ENCODE measurements at regions not wholly inside any gene's neighbourhood (a gene's known extent, or its start where the extent isn't known, plus 50 kb on each side); places are given as distances from the start of the nearest gene placed in this dataset.
"Not testable (repeated sequence)": the region's sequence is repeated elsewhere in the genome, so short reads cannot be mapped to it uniquely, and the experiment has no call there.

DNA sequence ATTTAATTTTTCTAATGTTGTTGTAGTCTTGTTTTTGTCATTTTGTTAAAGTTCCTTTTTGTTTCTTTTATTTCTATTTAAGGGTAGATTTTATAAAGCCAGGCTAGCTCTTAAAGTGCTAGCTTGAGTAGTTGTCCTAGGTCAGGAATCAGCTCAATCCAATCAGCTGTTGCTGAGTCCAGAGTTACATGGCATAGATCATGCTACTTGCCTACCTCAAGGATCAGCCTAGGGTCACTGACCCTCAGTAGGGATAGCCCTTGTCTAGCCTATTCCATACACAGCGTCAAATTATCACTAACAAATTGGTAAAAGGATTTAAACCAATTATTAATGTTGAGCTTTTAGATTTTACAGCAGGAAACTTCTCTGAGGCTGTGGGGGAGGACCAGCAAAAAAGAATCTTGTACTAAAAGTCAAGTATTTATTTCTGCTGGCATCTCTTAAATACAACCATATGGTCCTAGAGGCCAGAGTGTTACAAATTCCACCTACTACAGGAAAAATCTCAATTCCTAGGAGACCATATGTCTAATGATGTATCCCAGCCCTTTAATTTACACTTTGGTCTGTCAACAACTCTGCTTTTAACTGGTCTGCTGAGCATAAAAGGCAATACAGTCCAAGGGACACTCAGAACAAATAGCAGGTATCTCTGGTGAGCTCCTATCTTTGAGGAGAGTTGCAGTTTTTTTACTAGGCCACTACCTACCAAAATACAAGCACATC is 138.3 kb upstream of the PTPRG start:
- ATAC-seq (ENCODE audit: low FRiP score in 2 of 2) = no peak

DNA sequence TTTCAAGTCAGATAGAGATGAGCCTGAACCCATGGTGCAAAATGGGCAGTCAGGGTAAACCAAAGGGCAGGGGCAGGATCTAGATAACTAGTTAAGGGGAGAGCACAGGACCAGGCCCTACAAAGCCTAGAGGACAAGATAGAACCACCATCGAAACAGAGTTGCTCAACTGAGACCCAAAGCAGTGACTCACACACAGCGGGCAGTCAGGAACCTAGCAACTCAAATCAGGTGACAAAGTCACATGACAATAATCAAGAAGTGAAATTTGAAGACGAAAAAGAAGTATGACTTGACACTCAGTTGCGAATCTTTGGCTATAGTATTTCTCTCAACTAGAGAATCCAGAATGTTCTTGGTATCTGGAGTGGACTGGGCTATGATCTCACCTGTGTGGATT is 136.0 kb upstream of the PTPRG start:
- ATAC-seq (ENCODE audit: low FRiP score in 2 of 2) (no peak), DNase-seq (no peak)
- TF ChIP-seq POLR2AphosphoS5 (IDR thresholded peaks at IDR 0.05) (no peak), POLR2A (IDR thresholded peaks at IDR 0.05) (no peak), EP300 (IDR thresholded peaks at IDR 0.05) (no peak)
- TF ChIP-seq, protein P1, sequence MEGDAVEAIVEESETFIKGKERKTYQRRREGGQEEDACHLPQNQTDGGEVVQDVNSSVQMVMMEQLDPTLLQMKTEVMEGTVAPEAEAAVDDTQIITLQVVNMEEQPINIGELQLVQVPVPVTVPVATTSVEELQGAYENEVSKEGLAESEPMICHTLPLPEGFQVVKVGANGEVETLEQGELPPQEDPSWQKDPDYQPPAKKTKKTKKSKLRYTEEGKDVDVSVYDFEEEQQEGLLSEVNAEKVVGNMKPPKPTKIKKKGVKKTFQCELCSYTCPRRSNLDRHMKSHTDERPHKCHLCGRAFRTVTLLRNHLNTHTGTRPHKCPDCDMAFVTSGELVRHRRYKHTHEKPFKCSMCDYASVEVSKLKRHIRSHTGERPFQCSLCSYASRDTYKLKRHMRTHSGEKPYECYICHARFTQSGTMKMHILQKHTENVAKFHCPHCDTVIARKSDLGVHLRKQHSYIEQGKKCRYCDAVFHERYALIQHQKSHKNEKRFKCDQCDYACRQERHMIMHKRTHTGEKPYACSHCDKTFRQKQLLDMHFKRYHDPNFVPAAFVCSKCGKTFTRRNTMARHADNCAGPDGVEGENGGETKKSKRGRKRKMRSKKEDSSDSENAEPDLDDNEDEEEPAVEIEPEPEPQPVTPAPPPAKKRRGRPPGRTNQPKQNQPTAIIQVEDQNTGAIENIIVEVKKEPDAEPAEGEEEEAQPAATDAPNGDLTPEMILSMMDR (IDR thresholded peaks at IDR 0.05) = no peak
- no peaks in the 10 kb centered on the region for H3K27me3 ChIP-seq
- no peaks in the 10 kb centered on the region for H3K4me1 ChIP-seq
- no peak overlapping the region for H3K27ac ChIP-seq
- H3K36me3 ChIP-seq = no peaks in the 10 kb centered on the region
- no peak overlapping the region for H3K4me3 ChIP-seq
- H3K9me3 ChIP-seq = no peaks in the 10 kb centered on the region
- 84 to 90% methylated on average over 4 of the region's 4 CpGs for WGBS, 2 donors

More for the DNA sequence above, 138.3 kb upstream of the PTPRG start:
- Histone ChIP-seq H3K36me3 (no peaks in the 10 kb centered on the region), H3K27ac (no peak overlapping the region), H3K27me3 (no peaks in the 10 kb centered on the region), H3K4me3 (no peak overlapping the region), H3K9me3 (no peaks in the 10 kb centered on the region), H3K4me1 (no peaks in the 10 kb centered on the region)
- WGBS, 2 donors = 83 to 91% methylated on average over 1 of the region's 1 CpG
- TF ChIP-seq, protein P1 (IDR thresholded peaks at IDR 0.05) = no peak
- no peak for TF ChIP-seq POLR2AphosphoS5 (IDR thresholded peaks at IDR 0.05)
- TF ChIP-seq EP300 (IDR thresholded peaks at IDR 0.05) = no peak
- TF ChIP-seq POLR2A (IDR thresholded peaks at IDR 0.05) = no peak
- DNase-seq = no peak

DNA sequence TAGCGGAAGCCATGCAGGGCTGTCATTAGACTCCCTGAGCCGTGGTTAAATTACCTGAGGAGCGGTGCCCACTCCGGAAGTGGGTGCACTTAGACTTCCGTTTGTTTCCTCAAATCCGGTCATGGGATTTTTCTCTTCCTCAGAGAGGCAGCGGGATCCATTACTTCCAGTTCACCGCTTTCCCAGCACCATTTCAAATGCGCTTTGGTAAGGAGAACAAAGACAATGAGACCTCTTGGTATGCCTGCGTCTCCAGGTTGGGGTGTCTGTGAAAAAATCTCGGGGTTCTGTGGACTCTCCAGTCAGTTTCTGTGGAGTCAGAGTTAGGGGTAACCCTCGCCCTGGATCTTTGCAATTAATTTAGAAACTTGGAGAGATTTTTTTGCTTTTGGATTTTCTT is 132.3 kb upstream of the PTPRG start:
- H3K9me3 ChIP-seq = no peaks in the 10 kb centered on the region
- TF ChIP-seq, protein P1 (IDR thresholded peaks at IDR 0.05) = no peak
- TF ChIP-seq EP300 (IDR thresholded peaks at IDR 0.05) (no peak), POLR2A (IDR thresholded peaks at IDR 0.05) (no peak), POLR2AphosphoS5 (IDR thresholded peaks at IDR 0.05) (no peak)
- H3K4me3 ChIP-seq = no peak overlapping the region
- no peaks in the 10 kb centered on the region for H3K27me3 ChIP-seq
- no peaks in the 10 kb centered on the region for H3K4me1 ChIP-seq
- no peak for DNase-seq
- H3K27ac ChIP-seq = no peak overlapping the region
- 87 to 92% methylated on average over 12 of the region's 12 CpGs for WGBS, 2 donors
- no peaks in the 10 kb centered on the region for H3K36me3 ChIP-seq
- ATAC-seq (ENCODE audit: low FRiP score in 2 of 2) = no peak

DNA sequence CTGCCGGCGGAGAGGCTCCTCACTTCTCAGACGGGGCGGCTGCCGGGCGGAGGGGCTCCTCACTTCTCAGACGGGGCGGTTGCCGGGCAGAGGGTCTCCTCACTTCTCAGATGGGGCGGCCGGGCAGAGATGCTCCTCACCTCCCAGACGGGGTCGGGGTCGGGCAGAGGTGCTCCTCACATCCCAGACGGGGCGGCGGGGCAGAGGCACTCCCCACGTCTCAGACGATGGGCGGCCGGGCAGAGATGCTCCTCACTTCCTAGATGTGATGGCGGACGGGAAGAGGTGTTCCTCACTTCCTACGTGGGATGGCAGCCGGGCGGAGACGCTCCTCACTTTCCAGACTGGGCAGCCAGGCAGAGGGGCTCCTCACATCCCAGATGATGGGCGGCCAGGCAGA is 126.5 kb upstream of the PTPRG start:
- H3K4me1 ChIP-seq; H3K36me3 ChIP-seq; H3K4me3 ChIP-seq; H3K27ac ChIP-seq; H3K27me3 ChIP-seq; ATAC-seq (ENCODE audit: low FRiP score in 2 of 2); H3K9me3 ChIP-seq: not testable (repeated sequence)
- 97 to 100% methylated on average over 2 to 7 of the region's 28 CpGs for WGBS, 2 donors
- DNase-seq = peak in 1 of 2 donors; percentile 73

DNA sequence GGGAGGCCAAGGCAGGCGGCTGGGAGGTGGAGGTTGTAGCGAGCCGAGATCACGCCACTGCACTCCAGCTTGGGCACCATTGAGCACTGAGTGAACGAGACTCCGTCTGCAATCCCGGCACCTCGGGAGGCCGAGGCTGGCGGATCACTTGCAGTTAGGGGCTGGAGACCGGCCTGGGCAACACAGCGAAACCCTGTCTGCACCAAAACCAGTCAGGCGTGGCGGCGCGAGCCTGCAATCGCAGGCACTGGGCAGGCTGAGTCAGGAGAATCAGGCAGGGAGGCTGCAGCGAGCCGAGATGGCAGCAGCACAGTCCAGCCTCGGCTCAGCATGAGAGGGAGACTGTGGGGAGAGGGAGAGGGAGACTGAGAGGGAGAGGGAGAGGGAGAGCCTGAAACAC is 126.0 kb upstream of the PTPRG start:
- H3K9me3 ChIP-seq, H3K4me3 ChIP-seq: not testable (repeated sequence)

More for the DNA sequence above, 126.0 kb upstream of the PTPRG start:
- H3K27ac ChIP-seq; H3K4me1 ChIP-seq; H3K36me3 ChIP-seq; ATAC-seq (ENCODE audit: low FRiP score in 2 of 2); H3K27me3 ChIP-seq: not testable (repeated sequence)
- peak in 1 of 2 donors; percentile 66 for DNase-seq
- 96% methylated on average over 20 of the region's 20 CpGs for WGBS, 2 donors

Data from upper lobe of left lung (tissue), 6 donors.